Activated T-cell treated with anti-CD3 and anti-CD28 coated beads, Interleukin-2, amount 50 U/mL, for 48 hours (primary cell): ENCODE measurements at regions not wholly inside any gene's neighbourhood (a gene's known extent, or its start where the extent isn't known, plus 50 kb on each side); places are given as distances from the start of the nearest gene placed in this dataset.
"Not testable (repeated sequence)": the region's sequence is repeated elsewhere in the genome, so short reads cannot be mapped to it uniquely, and the experiment has no call there.

ENCODE experiments used
- DNase-seq, 2 experiments: peaks; one replicate each; pipeline ENCODE4 v3.0.0-alpha.2; 2020

- DNase-seq = no peak
These were observed 694.3 kb downstream of the BRINP1 start for GRCh38 chr9:118674942-118675341.

GRCh38 chr9:118677936-118678653 lies 691.1 kb downstream of the BRINP1 start:
- DNase-seq = not testable (repeated sequence)

GRCh38 chr9:118686959-118687358 lies 682.3 kb downstream of the BRINP1 start:
- no peak for DNase-seq

- no peak for DNase-seq
These were observed 680.0 kb downstream of the BRINP1 start for GRCh38 chr9:118689280-118689679.

DNA sequence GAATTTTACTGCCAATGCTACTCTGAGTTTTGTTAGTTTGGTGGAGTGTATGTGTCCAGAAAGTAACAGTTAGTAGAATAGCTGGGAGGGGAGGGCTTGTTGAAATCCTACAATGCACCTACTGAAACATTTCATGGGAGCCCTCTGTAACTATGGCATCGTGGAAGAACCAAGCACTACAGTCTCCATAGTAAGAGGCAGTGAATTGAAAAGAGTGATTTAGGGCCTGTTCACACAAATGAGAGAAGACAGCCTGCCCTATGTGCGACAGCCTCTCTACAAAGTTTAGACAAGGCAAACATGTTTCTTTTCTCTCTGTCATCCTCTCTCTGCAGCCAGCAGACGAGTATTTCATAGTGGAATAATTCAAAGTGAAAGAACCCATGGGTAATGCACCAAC lies 676.6 kb downstream of the BRINP1 start:
- DNase-seq = no peak

GRCh38 chr9:118693645-118694044 lies 675.6 kb downstream of the BRINP1 start:
- DNase-seq = no peak

GRCh38 chr9:118695249-118695648 lies 674.0 kb downstream of the BRINP1 start:
- not testable (repeated sequence) for DNase-seq

DNA sequence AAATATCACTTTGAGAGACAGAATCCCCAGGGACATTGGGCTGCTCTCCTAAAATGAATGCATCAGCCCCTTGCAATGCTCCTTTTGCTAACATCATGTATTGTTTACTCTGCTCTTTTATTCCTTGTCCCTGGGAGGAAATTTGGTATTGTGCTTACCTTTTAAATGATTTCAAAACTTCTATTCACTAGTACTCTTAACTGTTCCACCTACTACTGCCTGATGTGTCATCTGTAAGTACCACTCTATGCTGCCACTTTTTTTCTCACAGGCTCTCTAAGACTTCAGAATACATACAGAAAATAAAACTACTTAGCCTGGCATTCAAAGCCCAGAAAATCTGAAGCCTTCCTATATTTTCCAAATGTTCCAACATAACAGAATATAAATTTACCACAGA lies 667.2 kb downstream of the BRINP1 start:
- no peak for DNase-seq

DNA sequence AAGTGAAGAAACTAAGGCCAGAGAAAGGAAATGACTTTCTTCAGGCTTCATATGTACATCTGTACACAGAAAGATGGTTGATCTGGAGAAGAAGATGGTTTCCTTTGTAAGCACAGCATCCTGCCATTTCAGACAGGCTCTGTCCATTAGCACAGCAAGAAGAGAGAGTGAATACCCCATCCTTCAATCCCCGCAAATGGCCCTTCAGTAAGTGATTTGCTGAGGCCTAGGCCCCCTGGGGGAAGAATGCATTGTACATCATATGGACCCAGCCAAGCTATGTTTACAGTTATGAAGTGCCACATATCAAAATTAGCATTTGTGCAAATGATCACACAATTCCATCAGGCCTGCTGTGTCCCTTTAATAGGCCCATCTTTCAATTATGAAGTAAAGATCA lies 657.4 kb downstream of the BRINP1 start:
- DNase-seq = no peak

GRCh38 chr9:118721276-118721675 lies 648.0 kb downstream of the BRINP1 start:
- no peak for DNase-seq

DNA sequence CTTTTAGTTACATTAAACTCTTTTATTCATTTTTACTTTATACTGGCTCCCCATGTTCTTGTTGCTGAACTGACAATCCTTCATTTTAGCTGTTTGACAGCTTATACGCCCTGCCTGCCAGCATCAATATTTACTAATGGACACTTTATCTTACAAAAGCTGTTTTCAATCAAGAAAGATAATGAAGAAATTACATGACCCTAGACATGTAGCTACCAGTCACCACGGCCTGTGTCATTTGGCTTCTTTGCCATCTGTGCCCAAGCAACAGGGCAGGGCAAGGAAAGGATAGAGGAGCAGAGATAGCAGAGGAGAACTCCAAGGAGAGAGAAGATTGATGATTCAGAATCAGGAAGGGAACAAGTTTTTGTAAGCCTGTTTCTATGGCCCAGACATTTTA lies 647.3 kb downstream of the BRINP1 start:
- DNase-seq = no peak

- no peak for DNase-seq
These were observed 639.3 kb downstream of the BRINP1 start for GRCh38 chr9:118729981-118730380.

- DNase-seq = no peak
These were observed 636.2 kb downstream of the BRINP1 start for GRCh38 chr9:118732998-118733397.

DNA sequence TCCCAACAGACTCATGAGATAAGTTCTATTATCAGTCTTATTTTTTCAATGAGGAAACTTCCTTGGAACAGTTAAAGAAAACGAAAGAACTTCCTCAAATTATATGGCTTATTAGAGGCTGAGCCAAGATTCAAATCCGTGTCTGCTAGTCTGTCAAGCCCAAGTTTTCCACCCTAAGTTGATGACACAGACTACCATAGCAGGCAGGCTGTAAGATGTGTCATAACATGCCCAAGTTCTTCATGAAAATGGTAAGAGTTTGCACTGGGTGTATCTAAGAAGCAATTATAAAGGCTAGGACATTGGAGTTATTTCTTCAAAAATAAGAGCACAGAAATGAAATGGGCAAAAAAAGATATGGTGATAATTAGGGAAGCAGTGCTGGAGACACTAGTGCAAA lies 634.5 kb downstream of the BRINP1 start:
- DNase-seq = no peak

GRCh38 chr9:118736406-118736805 lies 632.8 kb downstream of the BRINP1 start:
- no peak for DNase-seq

DNA sequence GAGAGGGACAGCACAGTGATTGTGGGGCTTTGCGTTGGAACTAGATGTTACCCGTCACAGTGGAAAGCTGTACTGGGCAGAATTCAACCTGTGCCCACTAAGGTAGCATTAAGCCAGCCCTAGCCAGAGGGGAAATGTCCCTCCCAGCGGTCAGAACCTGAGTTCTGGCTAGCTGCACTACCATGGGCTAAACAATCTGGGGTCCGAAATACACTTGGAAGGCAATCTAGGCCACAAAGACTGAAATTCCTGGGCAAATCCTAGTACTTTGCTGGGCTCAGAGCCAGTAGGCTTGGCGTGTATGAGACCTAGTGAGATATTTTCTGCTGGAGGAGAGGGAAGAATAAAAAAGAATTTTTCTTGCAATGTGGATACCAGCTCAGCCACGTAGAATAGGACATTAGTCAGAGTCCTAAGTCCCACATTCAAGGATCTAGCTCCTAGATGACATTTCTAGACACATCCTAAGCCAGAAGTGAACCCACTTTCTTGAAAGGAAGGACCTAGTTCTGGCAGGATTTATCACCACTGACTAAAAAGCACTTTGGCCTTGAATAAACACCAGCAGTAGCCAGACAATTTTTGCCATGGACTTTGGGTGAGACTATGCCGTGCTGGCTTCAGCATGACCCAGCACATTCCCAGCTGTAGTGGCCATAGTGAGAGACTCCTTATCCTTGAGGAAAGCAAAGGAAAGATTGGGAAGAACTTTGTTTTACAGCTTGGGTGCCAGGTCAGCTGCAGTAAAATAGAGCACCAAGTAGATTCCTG lies 618.0 kb downstream of the BRINP1 start:
- DNase-seq = no peak

DNA sequence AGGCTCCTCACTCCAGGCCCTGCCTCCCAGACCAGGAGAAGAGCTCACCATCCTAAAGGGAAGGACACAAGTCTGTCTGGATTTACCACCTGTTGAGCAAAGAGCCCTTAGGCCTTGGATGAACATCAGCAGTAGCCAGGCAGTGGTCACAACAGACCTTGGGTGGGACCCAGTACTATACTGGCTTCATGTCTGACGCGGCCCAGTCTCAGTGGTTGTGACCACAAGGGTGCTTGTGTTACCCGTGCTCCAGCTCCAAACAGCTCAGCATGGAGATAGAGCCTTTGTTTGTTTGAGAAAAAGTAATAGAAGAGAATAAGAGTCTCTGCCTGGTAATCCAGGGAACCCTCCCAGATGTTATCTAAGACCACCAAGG lies 617.4 kb downstream of the BRINP1 start:
- no peak for DNase-seq

DNA sequence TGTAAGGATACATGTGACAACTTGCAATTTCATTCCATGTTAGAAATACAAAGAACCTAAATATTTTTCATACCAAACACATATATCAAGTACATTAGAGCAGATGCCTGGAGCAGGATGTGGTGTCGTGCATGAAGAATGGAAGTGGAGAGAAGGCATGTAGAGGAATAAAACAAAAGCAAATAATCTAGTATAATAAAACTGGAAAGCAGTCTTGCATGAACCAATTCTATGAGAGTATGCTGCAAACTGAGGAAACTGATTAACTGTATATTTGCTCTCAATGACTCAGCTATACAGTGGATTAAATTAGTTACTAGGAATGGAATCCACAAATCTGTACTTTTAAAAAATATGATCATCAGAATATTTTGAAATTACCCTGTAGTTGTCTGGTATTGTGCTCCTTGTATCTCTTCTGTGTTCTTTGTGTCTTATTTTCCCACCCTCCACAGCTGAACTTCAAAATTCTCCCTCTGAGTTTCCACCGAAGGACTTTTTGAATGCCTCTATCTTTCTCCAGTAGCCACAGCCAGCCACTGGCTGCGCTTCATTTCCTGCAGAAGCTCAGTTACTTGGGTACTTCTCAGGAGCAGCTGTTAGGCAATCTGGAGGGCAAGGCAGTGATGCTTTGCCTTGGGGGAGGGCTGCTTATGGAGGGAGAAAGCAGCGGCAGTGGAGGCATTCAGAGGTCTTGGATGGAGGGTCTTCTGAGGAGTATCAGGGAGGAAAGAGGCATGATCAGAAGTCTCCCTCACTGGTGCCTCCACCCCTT lies 608.0 kb downstream of the BRINP1 start:
- no peak for DNase-seq

DNA sequence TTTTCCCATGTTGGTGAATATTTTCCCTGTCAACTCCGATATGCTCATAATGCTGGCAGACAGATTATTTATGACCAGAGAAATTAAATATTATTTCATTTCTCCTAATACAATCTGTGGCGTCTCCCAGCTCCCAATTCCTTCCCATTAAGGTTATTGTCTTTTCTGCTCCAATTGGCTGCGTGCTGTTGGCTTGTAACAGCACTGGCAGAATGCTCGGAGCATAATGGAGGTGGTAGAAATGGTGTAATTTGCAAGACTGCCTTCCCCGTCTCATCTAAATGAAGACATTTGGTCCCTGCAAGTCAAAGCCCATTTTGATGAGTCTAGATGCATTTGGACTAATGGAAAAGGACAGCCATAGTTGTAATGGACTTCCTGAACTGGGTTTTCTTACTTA lies 601.7 kb downstream of the BRINP1 start:
- no peak for DNase-seq

DNA sequence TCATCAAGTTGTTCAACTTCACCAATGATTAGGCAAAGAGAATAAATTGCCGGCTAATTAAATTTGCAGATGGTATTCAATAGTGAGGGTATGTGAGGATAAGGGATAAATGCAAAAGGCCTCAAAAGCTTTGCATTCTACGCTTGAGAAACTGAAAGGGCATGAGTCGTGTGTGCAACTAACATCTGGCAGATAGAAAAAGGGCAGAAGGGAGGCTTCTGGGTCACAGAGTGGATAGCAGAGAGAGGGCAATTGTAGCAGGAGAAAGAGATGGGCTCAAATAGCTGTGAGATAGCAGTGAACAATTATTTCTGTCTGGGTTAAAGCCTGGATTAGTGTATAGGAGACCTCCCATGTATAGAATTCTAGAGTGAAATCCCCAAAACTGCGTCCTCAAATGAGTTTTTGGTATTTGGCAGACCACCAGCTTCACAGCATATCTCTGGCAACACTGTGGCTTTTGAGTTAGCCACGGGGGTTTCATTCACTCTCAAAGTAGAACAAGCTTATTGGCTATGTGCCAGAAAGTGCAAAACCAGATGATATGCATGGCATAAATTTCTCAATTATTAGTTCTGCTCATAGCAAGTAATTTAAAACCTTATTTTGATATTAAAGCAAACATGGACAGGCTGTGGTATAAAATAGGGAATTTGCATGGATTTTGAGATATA lies 586.3 kb downstream of the BRINP1 start:
- DNase-seq = no peak

GRCh38 chr9:118784033-118784432 lies 585.2 kb downstream of the BRINP1 start:
- DNase-seq = no peak

DNA sequence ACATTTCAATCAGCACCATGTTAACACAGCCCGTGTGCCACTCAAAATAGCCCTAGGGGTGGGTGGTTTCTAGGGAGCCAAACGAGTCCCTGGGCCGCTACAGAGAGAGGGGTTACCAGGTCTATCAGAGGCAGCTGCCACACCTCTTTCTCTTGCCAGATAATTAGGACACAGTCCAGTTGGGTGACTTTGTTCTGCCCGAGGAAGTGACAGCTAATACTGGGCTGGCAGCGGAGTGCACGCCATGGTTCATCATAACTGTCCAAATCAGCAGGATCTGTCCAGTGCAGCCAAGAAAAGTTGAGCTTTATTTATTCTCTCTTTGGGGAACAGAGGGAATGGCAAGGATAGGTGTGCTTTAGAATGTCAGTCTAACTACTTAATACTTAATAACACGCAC lies 583.8 kb downstream of the BRINP1 start:
- DNase-seq = no peak

DNA sequence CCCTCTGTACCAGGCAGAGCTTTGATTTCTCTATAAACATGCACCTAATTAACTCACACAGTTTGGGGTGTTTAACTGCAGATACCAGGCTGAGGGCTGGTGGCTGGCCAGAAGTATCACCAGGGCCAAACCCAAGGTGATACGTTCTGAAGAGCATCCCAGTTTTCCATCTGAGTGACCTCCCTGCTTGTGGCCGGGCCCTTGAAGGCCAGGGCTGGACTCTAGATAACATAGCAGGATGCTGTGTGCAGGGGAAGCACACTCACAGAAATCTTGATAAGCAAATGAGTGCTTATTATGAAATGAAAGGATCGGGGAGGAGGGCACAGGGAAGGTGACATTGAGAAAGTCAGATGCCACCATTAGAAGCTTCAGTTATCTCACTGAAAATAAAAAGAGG lies 582.4 kb downstream of the BRINP1 start:
- DNase-seq = no peak
